ENCODE measurements at regions not wholly inside any gene's neighbourhood (a gene's known extent, or its start where the extent isn't known, plus 50 kb on each side); places are given as distances from the start of the nearest gene placed in this dataset.

GRCh38 chr16:13621639-13622038, 298.3 kb upstream of the ERCC4 start:
- Histone ChIP-seq H3K27me3 (ENCODE audit: control insufficient read depth in 2 of 2, insufficient read depth in 2 of 2, low read length in 2 of 2) (no peaks in the 10 kb centered on the region), H4K20me1 (replicated peaks; ENCODE audit: control insufficient read depth, extremely low read depth, insufficient read depth, low read length) (no peaks in the 10 kb centered on the region), H3K4me3 (replicated peaks in 1 of 3; ENCODE audit: insufficient read depth in 1 of 3, low read depth in 1 of 3, low read length in 3 of 3) (no peak overlapping the region), H2AFZ (ENCODE audit: low read depth, low read length) (no peak overlapping the region), H3K4me1 (ENCODE audit: control insufficient read depth, extremely low read depth, insufficient read depth, low read length) (no peaks in the 10 kb centered on the region), H3K79me2 (ENCODE audit: control insufficient read depth, insufficient read depth, low read length) (no peaks in the 10 kb centered on the region), H3K9me1 (replicated peaks; ENCODE audit: control insufficient read depth, extremely low read depth, insufficient read depth, low read length) (no peaks in the 10 kb centered on the region), H3K9ac (replicated peaks; ENCODE audit: extremely low read depth, insufficient read depth, low read length) (no peak overlapping the region), H3K4me2 (ENCODE audit: insufficient read depth, low read length) (no peak overlapping the region), H3K9me3 (replicated peaks; ENCODE audit: control insufficient read depth, insufficient read depth, low read length) (no peaks in the 10 kb centered on the region), H3K27ac (ENCODE audit: insufficient read depth, low read depth, low read length) (no peak overlapping the region), H3K36me3 (ENCODE audit: control insufficient read depth in 2 of 2, extremely low read depth in 1 of 2, insufficient read depth in 2 of 2, low read length in 2 of 2) (no peaks in the 10 kb centered on the region)
- ChIA-PET CTCF (no interaction called here), POLR2A (no interaction called here)
- no peak for TF ChIP-seq CTCF (IDR thresholded peaks at IDR 0.05; ENCODE audit: extremely low read depth in 1 of 2, insufficient read depth in 1 of 2, low read depth in 1 of 2, low read length in 2 of 2)
- TF ChIP-seq POLR2AphosphoS5 (IDR thresholded peaks at IDR 0.05; ENCODE audit: insufficient read depth, low read depth, low read length): no peak
- TF ChIP-seq FOS (IDR thresholded peaks at IDR 0.05; ENCODE audit: borderline replicate concordance, insufficient read depth, low read length): no peak
- no peak for TF ChIP-seq GATA2 (IDR thresholded peaks at IDR 0.05; ENCODE audit: insufficient read depth, insufficient read length, low read depth, low read length)
- no peak for TF ChIP-seq EZH2 (IDR thresholded peaks at IDR 0.05; ENCODE audit: borderline replicate concordance, low read depth, low read length, severe bottlenecking)
- no peak for TF ChIP-seq MYC (IDR thresholded peaks at IDR 0.05; ENCODE audit: low read depth, low read length)
- no peak for TF ChIP-seq POLR2A (IDR thresholded peaks at IDR 0.05; ENCODE audit: low read depth, low read length)
- no peak for TF ChIP-seq JUN (IDR thresholded peaks at IDR 0.05; ENCODE audit: borderline replicate concordance, insufficient read depth, insufficient read length, low read depth)
- TF ChIP-seq MAX (IDR thresholded peaks at IDR 0.05; ENCODE audit: insufficient read depth, insufficient read length): no peak
- FAIRE-seq (no peak), DNase-seq (ENCODE audit: low read depth, low spot score) (no peak)
- no TSS peak for BruUV-seq (replicated peaks)
- intact Hi-C loops (cut with micrococcal nuclease): no loop called here
- dilution Hi-C loops (cut with MboI; ENCODE audit: extremely low pct_ligation_motif_present, low sequenced_read_pairs): no loop called here

Data from endothelial cell of umbilical vein (primary cell).